ENCODE measurements at regions not wholly inside any gene's neighbourhood (a gene's known extent, or its start where the extent isn't known, plus 50 kb on each side); places are given as distances from the start of the nearest gene placed in this dataset.

DNA sequence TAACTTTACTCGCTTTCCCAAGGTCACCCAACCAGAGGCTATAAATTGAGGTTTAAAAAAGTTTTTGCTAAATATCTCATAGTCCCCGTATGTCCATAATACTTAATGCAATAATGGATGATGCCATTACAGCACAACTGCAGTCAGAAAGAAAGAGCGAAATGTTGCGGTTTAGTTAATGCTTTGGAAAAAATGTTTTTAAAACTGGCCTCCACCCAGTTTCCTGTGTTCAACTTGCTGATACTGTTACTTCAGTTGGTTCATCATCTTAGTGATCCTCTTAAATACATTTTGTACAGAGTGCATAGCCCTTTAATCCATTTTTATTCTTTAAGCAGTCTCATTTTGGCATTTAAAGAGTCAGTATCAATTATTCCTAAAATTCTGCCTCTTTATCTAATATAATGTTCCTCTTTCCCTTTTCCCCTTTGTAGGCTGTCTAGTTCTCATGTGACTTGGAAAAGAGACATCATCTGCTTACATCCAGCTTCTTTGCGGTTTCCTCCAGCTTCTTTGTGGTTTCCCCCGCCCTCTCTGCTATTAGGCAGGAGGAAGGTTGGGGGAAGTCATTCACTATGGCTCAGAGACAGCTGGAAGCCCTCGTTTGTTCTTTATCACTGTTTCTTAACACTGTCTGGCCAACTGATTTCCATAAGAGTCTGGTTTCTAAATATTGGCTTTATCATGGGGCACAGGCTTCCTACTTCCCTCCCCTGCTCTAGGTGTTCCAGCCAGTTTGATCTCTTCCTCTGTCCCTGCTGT is 154.3 kb downstream of the GOLIM4 start:
- no peak overlapping the region for H3K4me3 ChIP-seq (ENCODE audit: low read length)
- no peaks in the 10 kb centered on the region for H3F3A ChIP-seq (ENCODE audit: insufficient read depth, low read length)

GRCh38 chr3:167940241-167940640 is 155.5 kb downstream of the GOLIM4 start:
- no peak overlapping the region for H3K4me3 ChIP-seq (ENCODE audit: low read length)
- no peaks in the 10 kb centered on the region for H3K79me2 ChIP-seq (ENCODE audit: low read length)
- H3K9me3 ChIP-seq (replicated peaks; ENCODE audit: insufficient read depth, low read length) = no peaks in the 10 kb centered on the region
- H3K4me2 ChIP-seq (ENCODE audit: low read depth, low read length) = no peak overlapping the region
- no peaks in the 10 kb centered on the region for H3K4me1 ChIP-seq (ENCODE audit: low read length)
- H2AFZ ChIP-seq (ENCODE audit: low read length) = no peak overlapping the region
- no peak for TF ChIP-seq CTCF (IDR thresholded peaks at IDR 0.05; ENCODE audit: low read length)
- no peak for TF ChIP-seq EZH2 (optimal IDR thresholded peaks at IDR 0.05; ENCODE audit: low read depth, low read length)
- TF ChIP-seq EZH2phosphoT487 (IDR thresholded peaks at IDR 0.05; ENCODE audit: low read length) = no peak
- H3K9ac ChIP-seq (ENCODE audit: low read length) = no peak overlapping the region
- H4K20me1 ChIP-seq (ENCODE audit: insufficient read depth, low read length) = no peaks in the 10 kb centered on the region
- no peaks in the 10 kb centered on the region for H3K9me2 ChIP-seq (replicated peaks; ENCODE audit: insufficient read depth, low read length)
- no peak for DNase-seq
- no peaks in the 10 kb centered on the region for H3F3A ChIP-seq (ENCODE audit: insufficient read depth, low read length)
- H3K27ac ChIP-seq (ENCODE audit: low read length) = no peak overlapping the region
- H3K36me3 ChIP-seq (replicated peaks; ENCODE audit: insufficient read depth, low read length) = no peaks in the 10 kb centered on the region
- no peaks in the 10 kb centered on the region for H3K27me3 ChIP-seq (replicated peaks; ENCODE audit: insufficient read depth, low read length)

More for the DNA sequence above, 154.3 kb downstream of the GOLIM4 start:
- H3K36me3 ChIP-seq (replicated peaks; ENCODE audit: insufficient read depth, low read length) = no peaks in the 10 kb centered on the region
- no peak for TF ChIP-seq EZH2phosphoT487 (IDR thresholded peaks at IDR 0.05; ENCODE audit: low read length)
- TF ChIP-seq EZH2 (optimal IDR thresholded peaks at IDR 0.05; ENCODE audit: low read depth, low read length) = no peak
- no peak for TF ChIP-seq CTCF (IDR thresholded peaks at IDR 0.05; ENCODE audit: low read length)
- H4K20me1 ChIP-seq (ENCODE audit: insufficient read depth, low read length) = no peaks in the 10 kb centered on the region
- no peak for DNase-seq
- no peaks in the 10 kb centered on the region for H3K79me2 ChIP-seq (ENCODE audit: low read length)
- no peaks in the 10 kb centered on the region for H3K4me1 ChIP-seq (ENCODE audit: low read length)
- H3K27ac ChIP-seq (ENCODE audit: low read length) = no peak overlapping the region
- H2AFZ ChIP-seq (ENCODE audit: low read length) = no peak overlapping the region
- no peak overlapping the region for H3K9ac ChIP-seq (ENCODE audit: low read length)
- H3K9me3 ChIP-seq (replicated peaks; ENCODE audit: insufficient read depth, low read length) = no peaks in the 10 kb centered on the region
- H3K9me2 ChIP-seq (replicated peaks; ENCODE audit: insufficient read depth, low read length) = no peaks in the 10 kb centered on the region
- H3K27me3 ChIP-seq (replicated peaks; ENCODE audit: insufficient read depth, low read length) = no peaks in the 10 kb centered on the region
- H3K4me2 ChIP-seq (ENCODE audit: low read depth, low read length) = no peak overlapping the region

GRCh38 chr3:167938516-167938915 is 157.2 kb downstream of the GOLIM4 start:
- Histone ChIP-seq H2AFZ (ENCODE audit: low read length) (no peak overlapping the region), H3K27ac (ENCODE audit: low read length) (no peak overlapping the region), H3K9me3 (replicated peaks; ENCODE audit: insufficient read depth, low read length) (no peaks in the 10 kb centered on the region), H3K4me2 (ENCODE audit: low read depth, low read length) (no peak overlapping the region), H3K4me1 (ENCODE audit: low read length) (no peaks in the 10 kb centered on the region), H3K79me2 (ENCODE audit: low read length) (no peaks in the 10 kb centered on the region), H3K27me3 (replicated peaks; ENCODE audit: insufficient read depth, low read length) (no peaks in the 10 kb centered on the region), H3F3A (ENCODE audit: insufficient read depth, low read length) (no peaks in the 10 kb centered on the region), H3K36me3 (replicated peaks; ENCODE audit: insufficient read depth, low read length) (no peaks in the 10 kb centered on the region), H4K20me1 (ENCODE audit: insufficient read depth, low read length) (no peaks in the 10 kb centered on the region), H3K9ac (ENCODE audit: low read length) (no peak overlapping the region), H3K4me3 (ENCODE audit: low read length) (no peak overlapping the region), H3K9me2 (replicated peaks; ENCODE audit: insufficient read depth, low read length) (no peaks in the 10 kb centered on the region)
- TF ChIP-seq CTCF (IDR thresholded peaks at IDR 0.05; ENCODE audit: low read length) (no peak), EZH2 (optimal IDR thresholded peaks at IDR 0.05; ENCODE audit: low read depth, low read length) (no peak), EZH2phosphoT487 (IDR thresholded peaks at IDR 0.05; ENCODE audit: low read length) (no peak)
- no peak for DNase-seq
